HG03342 (cell line): ENCODE measurements at regions not wholly inside any gene's neighbourhood (a gene's known extent, or its start where the extent isn't known, plus 50 kb on each side); places are given as distances from the start of the nearest gene placed in this dataset.
"Not testable (repeated sequence)": the region's sequence is repeated elsewhere in the genome, so short reads cannot be mapped to it uniquely, and the experiment has no call there.

ENCODE experiments used
- ATAC-seq: cut with Tn5 transposase; IDR thresholded peaks from one replicate; pipeline ENCODE4 v1.9.1; 2021; ENCODE audit warnings: mild to moderate bottlenecking, moderate library complexity; ENCODE audit not compliant: unreplicated experiment

DNA sequence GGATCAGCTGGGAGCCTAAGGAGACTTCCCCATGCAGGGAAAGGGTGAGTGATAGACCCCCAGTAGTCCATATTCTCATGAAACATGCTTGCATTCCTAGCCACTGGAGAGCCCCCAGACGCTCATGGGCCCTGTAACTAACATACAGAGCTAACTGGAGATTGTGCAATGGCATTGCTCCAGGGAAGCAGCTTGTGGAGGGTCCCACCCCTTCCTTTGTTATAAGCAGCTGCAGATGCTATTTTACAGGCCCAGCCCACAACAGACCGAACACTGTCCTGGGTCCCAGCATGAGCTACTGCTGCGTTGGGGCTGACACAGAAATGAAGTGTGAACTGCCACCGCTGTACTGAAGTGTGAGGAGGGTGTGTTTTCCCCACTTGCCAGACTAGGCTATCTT is 1465.7 kb upstream of the DIAPH2 start:
- ATAC-seq = no peak

DNA sequence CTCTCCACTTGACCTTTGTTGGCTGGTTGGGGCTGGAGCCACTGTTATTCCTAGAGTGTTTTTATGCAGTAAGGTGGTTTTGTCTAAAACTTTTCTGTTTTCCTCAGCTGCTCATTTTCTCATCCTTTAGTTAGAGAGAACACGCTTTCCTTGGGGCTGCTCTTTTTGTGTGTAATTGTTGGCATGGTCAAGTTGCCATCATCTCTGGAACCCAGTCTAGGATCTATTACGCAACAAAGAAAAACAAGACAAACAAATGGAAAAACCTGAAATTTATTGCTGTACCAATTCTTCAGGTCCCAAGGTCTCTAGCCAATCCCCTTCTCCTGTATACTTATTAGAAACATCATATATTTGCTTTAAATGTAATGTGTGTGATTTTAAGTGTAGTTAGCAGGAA is 1436.3 kb upstream of the DIAPH2 start:
- no peak for ATAC-seq

DNA sequence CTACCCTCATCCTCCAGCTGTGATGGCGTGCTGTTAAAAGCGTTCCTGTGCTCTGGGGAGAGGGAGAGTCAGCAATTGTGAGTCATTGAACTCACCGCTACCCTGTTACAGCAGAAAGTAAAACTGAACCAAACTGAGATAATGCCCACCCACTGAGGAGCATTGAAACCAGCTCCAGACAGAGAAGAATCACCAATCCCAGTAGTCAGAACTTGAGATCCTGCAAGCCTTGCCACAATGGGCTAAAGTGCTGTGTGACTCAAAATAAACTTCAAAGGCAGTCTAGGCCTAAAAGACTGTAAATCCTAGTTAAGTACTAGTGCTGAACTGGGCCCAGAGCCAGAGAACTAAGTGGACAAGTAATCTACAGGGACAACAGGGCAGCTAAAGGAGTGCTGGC is 1394.2 kb upstream of the DIAPH2 start:
- ATAC-seq = no peak

- no peak for ATAC-seq
These were observed 1393.1 kb upstream of the DIAPH2 start for GRCh38 chrX:95291561-95291960.

DNA sequence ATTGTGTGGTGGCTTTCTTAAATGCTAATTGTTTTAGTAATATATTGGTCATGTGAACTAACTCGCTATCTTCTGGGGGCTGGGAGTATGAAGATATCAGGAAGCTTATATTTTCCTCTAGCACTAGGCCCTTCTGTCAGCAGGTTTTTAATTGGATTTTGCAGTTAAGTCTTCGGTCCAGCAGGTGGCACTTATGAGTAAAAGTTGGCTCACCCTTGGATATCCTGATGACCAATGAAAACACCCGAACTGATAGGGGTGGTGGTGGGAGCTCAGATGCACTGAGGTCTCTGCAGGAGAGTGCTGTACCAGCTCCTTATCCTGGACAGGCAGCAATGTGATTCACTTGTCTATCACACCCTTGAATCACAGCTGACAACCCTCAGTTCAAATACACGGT is 1365.8 kb upstream of the DIAPH2 start:
- ATAC-seq = peak; percentile 94

DNA sequence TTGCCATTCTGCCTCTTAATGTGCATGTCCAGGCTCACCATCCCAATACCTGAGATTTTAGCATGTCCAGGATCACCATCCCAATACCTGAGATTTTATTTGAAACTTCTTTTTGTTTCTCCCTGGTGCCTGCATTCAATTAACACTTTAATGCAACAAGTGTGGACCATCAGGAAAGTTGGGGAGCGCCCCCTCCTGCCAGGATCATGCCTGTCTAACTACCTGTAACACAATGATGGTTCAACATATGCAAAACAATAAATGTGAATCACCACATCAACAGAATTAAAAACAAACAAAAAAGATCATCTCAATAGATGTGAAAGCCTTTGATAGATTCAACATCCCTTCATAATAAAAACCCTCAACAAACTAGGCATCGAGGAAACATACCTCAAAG is 1359.5 kb upstream of the DIAPH2 start:
- ATAC-seq = no peak

GRCh38 chrX:95330292-95330691 is 1354.3 kb upstream of the DIAPH2 start:
- ATAC-seq = no peak

GRCh38 chrX:95332530-95332929 is 1352.1 kb upstream of the DIAPH2 start:
- no peak for ATAC-seq

GRCh38 chrX:95346856-95347255 is 1337.8 kb upstream of the DIAPH2 start:
- no peak for ATAC-seq

DNA sequence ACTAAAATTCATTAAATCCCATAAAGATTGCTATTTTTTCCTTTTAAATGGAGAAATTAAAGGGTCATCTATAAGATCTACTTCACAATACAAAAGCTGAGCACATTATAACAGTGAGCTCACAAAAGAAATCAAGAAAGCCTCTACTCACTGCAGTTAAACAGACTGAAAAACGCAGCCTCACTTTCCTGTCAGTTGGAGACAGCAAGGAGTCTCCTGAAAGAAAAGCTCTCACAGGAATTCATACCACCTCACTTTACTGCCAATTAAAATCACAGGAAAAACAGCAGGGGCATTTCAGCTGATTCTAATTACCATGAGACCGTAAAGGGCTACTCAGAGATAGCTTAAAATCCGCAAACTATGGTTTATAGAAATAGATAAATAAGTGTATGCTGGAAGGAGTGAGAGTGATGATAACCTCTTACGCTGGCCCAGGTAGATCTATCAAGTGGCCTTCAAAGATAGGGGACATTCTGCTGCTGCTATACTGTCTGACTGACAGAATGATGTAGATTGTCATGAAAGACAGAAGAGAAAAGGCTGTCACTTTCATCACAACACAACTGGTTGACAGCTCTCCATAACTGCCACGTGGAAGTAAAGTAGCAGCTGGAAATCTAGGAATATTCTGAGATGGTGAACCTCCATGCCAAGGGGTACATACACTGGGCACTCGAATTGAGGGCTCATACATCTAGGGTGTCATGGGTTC is 1333.7 kb upstream of the DIAPH2 start:
- ATAC-seq = no peak

GRCh38 chrX:95367286-95367685 is 1317.4 kb upstream of the DIAPH2 start:
- no peak for ATAC-seq

- no peak for ATAC-seq
These were observed 1301.8 kb upstream of the DIAPH2 start for GRCh38 chrX:95382799-95383198.

GRCh38 chrX:95383778-95384177 is 1300.9 kb upstream of the DIAPH2 start:
- no peak for ATAC-seq

DNA sequence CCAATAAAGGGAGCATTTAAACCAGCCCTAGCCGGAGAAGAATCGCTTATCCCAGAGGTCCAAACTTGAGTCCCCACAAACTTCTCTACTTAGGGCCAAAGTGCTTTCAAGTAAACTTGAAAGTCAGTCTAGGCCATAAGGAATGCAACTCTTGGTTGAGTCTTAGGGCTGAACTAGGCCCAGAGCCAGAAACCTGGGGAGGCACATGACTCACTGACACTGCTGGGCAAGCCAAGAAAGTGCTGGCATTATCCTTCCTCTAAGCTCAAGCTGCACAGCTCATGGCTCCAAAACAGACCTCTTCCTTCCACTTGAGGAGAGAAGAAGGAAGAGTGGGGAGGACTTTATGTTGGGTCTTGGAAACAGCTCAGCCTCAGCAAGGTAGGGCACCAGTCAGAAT is 1257.3 kb upstream of the DIAPH2 start:
- no peak for ATAC-seq

GRCh38 chrX:95435198-95435597 is 1249.4 kb upstream of the DIAPH2 start:
- ATAC-seq = no peak

DNA sequence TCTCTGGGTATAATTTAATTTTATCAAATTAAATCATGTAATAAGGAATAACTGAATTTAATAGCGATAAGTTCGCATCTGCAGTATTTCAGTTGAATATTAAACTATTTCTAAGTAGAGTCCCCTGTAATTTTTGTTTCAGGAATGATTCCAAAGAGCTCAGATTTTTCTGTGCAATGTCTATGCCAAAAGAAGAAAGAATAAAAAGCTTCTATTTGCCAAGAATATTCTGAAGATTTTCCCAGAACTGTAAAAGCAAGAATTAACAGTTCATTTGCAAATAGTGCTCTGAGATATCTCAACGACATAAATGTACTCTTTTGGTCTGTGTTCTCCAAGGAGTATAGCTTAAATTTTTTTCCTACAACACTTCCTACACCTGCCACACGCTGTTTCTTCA is 1242.8 kb upstream of the DIAPH2 start:
- ATAC-seq = no peak

- ATAC-seq = no peak
These were observed 1199.9 kb upstream of the DIAPH2 start for GRCh38 chrX:95484781-95485180.

DNA sequence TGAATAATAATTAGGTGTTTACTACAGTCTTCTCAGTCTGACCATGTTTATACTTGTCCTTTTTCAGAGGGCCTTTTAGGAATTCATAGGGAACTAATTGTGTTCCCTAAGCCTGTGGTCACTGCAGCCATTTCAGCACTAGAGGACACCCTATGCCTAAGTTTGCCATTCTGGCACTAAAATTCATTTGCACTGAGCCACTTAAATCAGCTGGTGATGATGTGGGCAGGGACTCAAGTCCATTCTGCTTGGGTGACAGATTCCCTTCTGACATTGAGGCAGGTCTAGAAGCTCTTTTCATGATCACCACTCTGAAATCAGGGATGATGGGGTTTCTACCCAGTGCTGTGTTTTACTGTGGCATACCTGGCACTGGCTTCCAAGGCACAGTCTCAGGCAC is 1178.9 kb upstream of the DIAPH2 start:
- no peak for ATAC-seq

GRCh38 chrX:95509474-95509873 is 1175.2 kb upstream of the DIAPH2 start:
- ATAC-seq = no peak

DNA sequence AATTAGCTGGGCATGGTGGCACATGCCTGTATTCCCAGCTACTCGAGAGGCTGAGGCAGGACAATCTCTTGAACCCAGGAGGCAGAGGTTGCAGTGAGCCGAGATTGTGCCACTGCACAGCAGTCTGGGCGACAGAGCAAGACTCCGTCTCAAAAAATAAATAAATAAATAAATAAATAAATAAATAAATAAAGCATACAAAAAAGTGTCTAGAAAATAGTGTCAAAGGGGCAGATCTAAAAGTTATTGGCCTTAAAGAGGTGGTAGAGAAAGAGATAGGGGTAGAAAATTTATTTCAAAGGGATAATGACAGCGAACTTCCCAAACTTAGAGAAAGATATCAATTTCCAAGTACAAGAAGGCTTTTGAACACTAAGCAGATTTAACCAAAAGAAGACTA is 1160.6 kb upstream of the DIAPH2 start:
- not testable (repeated sequence) for ATAC-seq

GRCh38 chrX:95536111-95536510 is 1148.5 kb upstream of the DIAPH2 start:
- ATAC-seq = no peak

- ATAC-seq = no peak
These were observed 1148.0 kb upstream of the DIAPH2 start for GRCh38 chrX:95536661-95537060.

DNA sequence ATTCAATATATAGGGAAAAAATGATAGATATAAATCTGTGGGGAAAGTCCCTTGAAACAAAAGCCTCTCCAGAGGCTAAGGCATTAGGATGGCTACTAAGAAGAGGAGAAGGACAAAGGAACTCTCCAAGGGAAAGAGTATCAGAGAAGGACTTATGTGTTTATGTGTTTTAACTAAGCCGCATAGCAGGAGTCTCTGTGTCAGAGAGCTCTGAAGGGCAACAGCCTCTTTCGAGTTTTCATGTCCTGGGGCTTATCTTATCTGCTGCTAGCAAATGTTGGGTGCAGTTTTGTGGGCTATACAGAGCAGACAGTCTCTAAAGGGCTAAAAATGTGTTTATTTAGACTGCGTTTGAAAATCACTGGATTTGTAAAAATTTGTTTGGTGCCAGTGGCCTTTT is 1145.6 kb upstream of the DIAPH2 start:
- ATAC-seq = no peak
